Neural cell (in vitro differentiated cells): ENCODE measurements at regions not wholly inside any gene's neighbourhood (a gene's known extent, or its start where the extent isn't known, plus 50 kb on each side); places are given as distances from the start of the nearest gene placed in this dataset.

Source experiments
- H2AFZ ChIP-seq: fragments of 200-600, 300-800 bp; sonication (generic), shearing (Covaris generic); 2 replicates; pipeline ENCODE4 v1.6.0; 2014; ENCODE audit warnings: low read depth, mild to moderate bottlenecking, antibody characterized with exemption, low read length, moderate library complexity
- H3F3A ChIP-seq: fragments of 200-600 bp; shearing (Covaris generic); 2 replicates; pipeline ENCODE4 v1.6.1; 2016; ENCODE audit warnings: mild to moderate bottlenecking, moderate library complexity, mixed read lengths, antibody characterized with exemption, low read length; ENCODE audit not compliant: insufficient read depth, poor library complexity, severe bottlenecking
- H3K27ac ChIP-seq: fragments of 200-600, 300-800 bp; sonication (generic), shearing (Covaris generic); 2 replicates; pipeline ENCODE4 v1.5.1; 2014; ENCODE audit warnings: mild to moderate bottlenecking, low read length, moderate library complexity
- H3K27me3 ChIP-seq: fragments of 300-800, 200-600 bp; sonication (generic), shearing (Covaris generic); 2 replicates; pipeline ENCODE4 v1.6.0; 2014; ENCODE audit warnings: mild to moderate bottlenecking, low read depth, low read length, moderate library complexity; ENCODE audit not compliant: insufficient read depth
- H3K36me3 ChIP-seq: fragments of 300-800, 200-600 bp; sonication (generic), shearing (Covaris generic); 2 replicates; pipeline ENCODE4 v1.5.1; 2014; ENCODE audit warnings: mild to moderate bottlenecking, antibody characterized with exemption, low read length, moderate library complexity; ENCODE audit not compliant: insufficient read depth
- H3K4me2 ChIP-seq: fragments of 300-800, 200-600 bp; sonication (generic), shearing (Covaris generic); 2 replicates; pipeline ENCODE4 v1.6.0; 2014; ENCODE audit warnings: mild to moderate bottlenecking, low read length
- H3K4me3 ChIP-seq: fragments of 300-800, 200-600 bp; sonication (generic), shearing (Covaris generic); 2 replicates; pipeline ENCODE4 v1.5.1; 2014; ENCODE audit warnings: mild to moderate bottlenecking, low read length, moderate library complexity
- H3K79me2 ChIP-seq: fragments of 200-600 bp; shearing (Covaris generic); replicated peaks from 2 replicates; pipeline ENCODE4 v1.6.0; 2014; ENCODE audit warnings: mild to moderate bottlenecking, low read length, moderate library complexity; ENCODE audit not compliant: insufficient read depth
- H3K9ac ChIP-seq: fragments of 300-800, 200-600 bp; sonication (generic), shearing (Covaris generic); 2 replicates; pipeline ENCODE4 v1.6.1; 2016; ENCODE audit warnings: mild to moderate bottlenecking, low read length, mixed read lengths
- H3K9me2 ChIP-seq: fragments of 200-600 bp; shearing (Covaris generic); 2 replicates; pipeline ENCODE4 v1.6.1; 2016; ENCODE audit warnings: mild to moderate bottlenecking, low read length, mixed read lengths; ENCODE audit not compliant: insufficient read depth
- H3K9me3 ChIP-seq: fragments of 200-600, 300-800 bp; sonication (generic), shearing (Covaris generic); 2 replicates; pipeline ENCODE4 v1.6.1; 2016; ENCODE audit warnings: mild to moderate bottlenecking, mixed run types, low read length, moderate library complexity, mixed read lengths
- H4K20me1 ChIP-seq: fragments of 200-600 bp; shearing (Covaris generic); 2 replicates; pipeline ENCODE4 v1.6.1; 2016; ENCODE audit warnings: mild to moderate bottlenecking, mixed run types; ENCODE audit not compliant: insufficient read depth
- EP300 ChIP-seq: fragments of 450-650 bp; conservative IDR thresholded peaks from 2 replicates; pipeline ENCODE4 v1.6.1; 2014; ENCODE audit warnings: antibody characterized with exemption, mild to moderate bottlenecking, moderate library complexity; ENCODE audit not compliant: poor library complexity, severe bottlenecking
- EZH2 ChIP-seq: fragments of 200-600, 300-800 bp; shearing (Covaris generic), sonication (generic); IDR thresholded peaks from 2 replicates; pipeline ENCODE4 v1.6.1; 2014; ENCODE audit warnings: antibody characterized with exemption, low read length, borderline replicate concordance, mild to moderate bottlenecking; ENCODE audit not compliant: insufficient read depth, poor library complexity, severe bottlenecking
- MXI1 ChIP-seq: fragments of 450-650 bp; conservative IDR thresholded peaks from 2 replicates; pipeline ENCODE4 v1.6.1; 2014; ENCODE audit warnings: antibody characterized with exemption, mild to moderate bottlenecking; ENCODE audit not compliant: poor library complexity, severe bottlenecking
- POLR2AphosphoS5 ChIP-seq: IDR thresholded peaks from 2 replicates; pipeline ENCODE4 v1.6.1; 2012
- RAD21 ChIP-seq: fragments of 450-650 bp; conservative IDR thresholded peaks from 2 replicates; pipeline ENCODE4 v1.6.1; 2014; ENCODE audit warnings: antibody characterized with exemption, mild to moderate bottlenecking, moderate library complexity
- SMC3 ChIP-seq: fragments of 450-650 bp; conservative IDR thresholded peaks from 2 replicates; pipeline ENCODE4 v1.6.1; 2014; ENCODE audit warnings: antibody characterized with exemption, mild to moderate bottlenecking, moderate library complexity; ENCODE audit not compliant: poor library complexity
- TAF1 ChIP-seq: IDR thresholded peaks from 2 replicates; pipeline ENCODE4 v1.6.1; 2012; ENCODE audit warnings: low read depth
- TF ChIP-seq, protein P1 (sequence below): IDR thresholded peaks from 2 replicates; pipeline ENCODE4 v1.6.1; 2012; ENCODE audit warnings: borderline replicate concordance
- TF ChIP-seq, protein P2 (sequence below): fragments of 450-650 bp; IDR thresholded peaks from 2 replicates; pipeline ENCODE4 v1.5.1; 2014; ENCODE audit warnings: antibody characterized with exemption, mild to moderate bottlenecking, moderate library complexity; ENCODE audit not compliant: poor library complexity, severe bottlenecking

DNA sequence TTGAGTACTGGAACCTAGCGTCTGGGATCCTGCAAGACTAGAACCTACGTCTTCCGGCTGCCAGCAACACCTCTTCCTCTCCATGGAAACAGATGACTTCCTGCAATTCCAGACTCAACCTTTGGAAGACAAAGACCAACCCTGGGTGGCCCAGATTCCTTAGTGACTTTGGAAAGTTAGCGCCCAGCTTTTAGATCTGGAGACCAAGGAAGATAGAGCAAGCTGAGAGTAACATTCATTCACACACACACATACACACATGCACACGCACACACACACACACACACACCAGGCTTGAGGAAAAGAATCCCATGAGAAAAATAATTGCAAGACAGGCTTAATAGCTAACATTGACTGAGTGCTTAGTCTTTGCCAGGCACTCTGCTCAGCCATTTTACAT is 788.9 kb downstream of the UQCRFS1 start:
- Histone ChIP-seq H3K79me2 (no peaks in the 10 kb centered on the region), H3K4me3 (no peak overlapping the region), H3K9ac (no peak overlapping the region), H3K27ac (no peak overlapping the region), H3K9me3 (no peaks in the 10 kb centered on the region), H3K9me2 (no peaks in the 10 kb centered on the region), H3K4me2 (no peak overlapping the region), H3K27me3 (no peaks in the 10 kb centered on the region), H3K36me3 (no peaks in the 10 kb centered on the region), H4K20me1 (no peaks in the 10 kb centered on the region), H3F3A (no peaks in the 10 kb centered on the region), H2AFZ (no peak overlapping the region)
- peak; percentile 20 for TF ChIP-seq EP300
- no peak for TF ChIP-seq MXI1
- TF ChIP-seq, protein P1, sequence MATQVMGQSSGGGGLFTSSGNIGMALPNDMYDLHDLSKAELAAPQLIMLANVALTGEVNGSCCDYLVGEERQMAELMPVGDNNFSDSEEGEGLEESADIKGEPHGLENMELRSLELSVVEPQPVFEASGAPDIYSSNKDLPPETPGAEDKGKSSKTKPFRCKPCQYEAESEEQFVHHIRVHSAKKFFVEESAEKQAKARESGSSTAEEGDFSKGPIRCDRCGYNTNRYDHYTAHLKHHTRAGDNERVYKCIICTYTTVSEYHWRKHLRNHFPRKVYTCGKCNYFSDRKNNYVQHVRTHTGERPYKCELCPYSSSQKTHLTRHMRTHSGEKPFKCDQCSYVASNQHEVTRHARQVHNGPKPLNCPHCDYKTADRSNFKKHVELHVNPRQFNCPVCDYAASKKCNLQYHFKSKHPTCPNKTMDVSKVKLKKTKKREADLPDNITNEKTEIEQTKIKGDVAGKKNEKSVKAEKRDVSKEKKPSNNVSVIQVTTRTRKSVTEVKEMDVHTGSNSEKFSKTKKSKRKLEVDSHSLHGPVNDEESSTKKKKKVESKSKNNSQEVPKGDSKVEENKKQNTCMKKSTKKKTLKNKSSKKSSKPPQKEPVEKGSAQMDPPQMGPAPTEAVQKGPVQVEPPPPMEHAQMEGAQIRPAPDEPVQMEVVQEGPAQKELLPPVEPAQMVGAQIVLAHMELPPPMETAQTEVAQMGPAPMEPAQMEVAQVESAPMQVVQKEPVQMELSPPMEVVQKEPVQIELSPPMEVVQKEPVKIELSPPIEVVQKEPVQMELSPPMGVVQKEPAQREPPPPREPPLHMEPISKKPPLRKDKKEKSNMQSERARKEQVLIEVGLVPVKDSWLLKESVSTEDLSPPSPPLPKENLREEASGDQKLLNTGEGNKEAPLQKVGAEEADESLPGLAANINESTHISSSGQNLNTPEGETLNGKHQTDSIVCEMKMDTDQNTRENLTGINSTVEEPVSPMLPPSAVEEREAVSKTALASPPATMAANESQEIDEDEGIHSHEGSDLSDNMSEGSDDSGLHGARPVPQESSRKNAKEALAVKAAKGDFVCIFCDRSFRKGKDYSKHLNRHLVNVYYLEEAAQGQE: peak; percentile 27

DNA sequence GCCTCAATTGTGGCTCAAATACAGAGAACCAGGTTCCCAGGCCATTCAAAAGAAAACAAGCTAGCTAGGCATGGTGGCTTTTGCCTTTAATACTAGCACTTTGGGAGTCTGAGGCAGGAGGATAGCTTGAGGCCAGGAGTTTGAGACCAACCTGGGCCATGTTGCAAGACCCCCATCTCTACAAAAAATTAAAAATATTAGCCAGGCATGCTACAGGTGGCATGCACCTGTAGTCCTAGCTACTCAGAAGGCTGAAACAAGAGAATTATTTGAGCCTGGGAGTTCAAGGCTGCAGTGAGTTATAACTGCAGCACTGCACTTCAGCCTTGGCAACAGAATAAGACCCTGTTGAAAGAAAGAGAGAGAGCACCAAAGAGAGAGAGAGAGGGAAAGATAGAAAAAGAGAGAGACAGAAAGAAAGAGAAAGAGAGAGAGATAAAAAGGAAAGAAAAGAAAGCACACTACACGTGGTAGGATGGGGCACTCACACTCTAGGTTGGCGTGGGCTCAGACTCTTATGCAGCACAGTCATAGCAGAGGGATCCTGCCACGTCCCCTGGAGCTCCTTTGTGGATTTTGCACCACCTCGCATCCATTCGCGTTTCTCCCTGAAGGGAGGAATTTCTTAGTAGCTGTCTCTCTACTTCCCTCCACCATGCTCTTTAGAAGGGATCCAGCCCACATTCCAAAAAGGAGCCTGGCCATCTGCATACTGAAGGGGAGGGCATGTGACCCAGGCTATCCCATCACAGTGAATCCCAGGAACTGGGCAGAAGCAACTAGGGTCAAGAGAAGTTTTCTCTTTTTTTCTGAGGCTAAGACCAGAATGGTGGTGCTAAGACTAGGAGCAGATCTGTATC is 789.9 kb downstream of the UQCRFS1 start:
- no peak overlapping the region for H3K4me2 ChIP-seq
- H3K27ac ChIP-seq: no peak overlapping the region
- no peaks in the 10 kb centered on the region for H3K9me3 ChIP-seq

More for the DNA sequence above, 789.9 kb downstream of the UQCRFS1 start:
- no peaks in the 10 kb centered on the region for H3K36me3 ChIP-seq
- no peak overlapping the region for H2AFZ ChIP-seq
- H3K79me2 ChIP-seq: no peaks in the 10 kb centered on the region
- H3K9me2 ChIP-seq: no peaks in the 10 kb centered on the region
- H3K9ac ChIP-seq: no peak overlapping the region
- no peaks in the 10 kb centered on the region for H3F3A ChIP-seq
- H4K20me1 ChIP-seq: no peaks in the 10 kb centered on the region
- no peak overlapping the region for H3K4me3 ChIP-seq
- TF ChIP-seq SMC3 (no peak), TAF1 (no peak), RAD21 (no peak), EZH2 (no peak), MXI1 (no peak), EP300 (no peak), POLR2AphosphoS5 (no peak)
- TF ChIP-seq, protein P2, sequence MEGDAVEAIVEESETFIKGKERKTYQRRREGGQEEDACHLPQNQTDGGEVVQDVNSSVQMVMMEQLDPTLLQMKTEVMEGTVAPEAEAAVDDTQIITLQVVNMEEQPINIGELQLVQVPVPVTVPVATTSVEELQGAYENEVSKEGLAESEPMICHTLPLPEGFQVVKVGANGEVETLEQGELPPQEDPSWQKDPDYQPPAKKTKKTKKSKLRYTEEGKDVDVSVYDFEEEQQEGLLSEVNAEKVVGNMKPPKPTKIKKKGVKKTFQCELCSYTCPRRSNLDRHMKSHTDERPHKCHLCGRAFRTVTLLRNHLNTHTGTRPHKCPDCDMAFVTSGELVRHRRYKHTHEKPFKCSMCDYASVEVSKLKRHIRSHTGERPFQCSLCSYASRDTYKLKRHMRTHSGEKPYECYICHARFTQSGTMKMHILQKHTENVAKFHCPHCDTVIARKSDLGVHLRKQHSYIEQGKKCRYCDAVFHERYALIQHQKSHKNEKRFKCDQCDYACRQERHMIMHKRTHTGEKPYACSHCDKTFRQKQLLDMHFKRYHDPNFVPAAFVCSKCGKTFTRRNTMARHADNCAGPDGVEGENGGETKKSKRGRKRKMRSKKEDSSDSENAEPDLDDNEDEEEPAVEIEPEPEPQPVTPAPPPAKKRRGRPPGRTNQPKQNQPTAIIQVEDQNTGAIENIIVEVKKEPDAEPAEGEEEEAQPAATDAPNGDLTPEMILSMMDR: no peak
- H3K27me3 ChIP-seq: no peaks in the 10 kb centered on the region
